Kidney (tissue), 13 donors: ENCODE measurements at regions not wholly inside any gene's neighbourhood (a gene's known extent, or its start where the extent isn't known, plus 50 kb on each side); places are given as distances from the start of the nearest gene placed in this dataset.

Source experiments
- DNase-seq, 5 donors: peaks; one replicate each; pipeline ENCODE4 v3.0.0-alpha.2; 2013 to 2020
- FAIRE-seq: peaks from 2 replicates; lab custom pipeline; 2012; peaks lifted over from hg19 to GRCh38; lab: Jason Lieb, UNC
- H3K27ac ChIP-seq, 2 donors: one replicate each; pipeline ENCODE4 v1.7.0; 2013; ENCODE audit warnings: low read depth in 2 of 2, low read length in 2 of 2, inconsistent platforms in 1 of 2
- H3K27me3 ChIP-seq: one replicate; pipeline ENCODE4 v1.7.1; 2013; ENCODE audit warnings: low read length, inconsistent platforms; ENCODE audit not compliant: control insufficient read depth, insufficient read depth
- H3K36me3 ChIP-seq, 3 donors: one replicate each; pipeline versions ENCODE4 v1.7.0 to v1.7.1; 2013; ENCODE audit warnings: low read length in 3 of 3, control low read depth in 1 of 3, inconsistent platforms in 1 of 3; ENCODE audit not compliant: insufficient read depth in 3 of 3, control insufficient read depth in 2 of 3
- H3K4me1 ChIP-seq, 3 donors: one replicate each; pipeline versions ENCODE4 v1.7.0 to v1.7.1; 2013; ENCODE audit warnings: low read length in 3 of 3, inconsistent platforms in 1 of 3, low read depth in 1 of 3; ENCODE audit not compliant: control insufficient read depth in 2 of 3, insufficient read depth in 2 of 3
- H3K4me3 ChIP-seq, 3 donors: one replicate each; pipeline versions ENCODE4 v1.7.0 to v1.8.1; 2013; ENCODE audit warnings: low read length in 3 of 3, control low read depth in 1 of 3, inconsistent platforms in 1 of 3
- H3K9ac ChIP-seq, 3 donors: one replicate each; pipeline versions ENCODE4 v1.7.0 to v1.7.1; 2013; ENCODE audit warnings: low read length in 3 of 3, control low read depth in 1 of 3, inconsistent platforms in 1 of 3
- H3K9me3 ChIP-seq, 3 donors: one replicate each; pipeline versions ENCODE4 v1.7.0 to v1.7.1; 2013; ENCODE audit warnings: low read length in 3 of 3, control low read depth in 1 of 3, inconsistent platforms in 1 of 3; ENCODE audit not compliant: control insufficient read depth in 2 of 3, insufficient read depth in 1 of 3
- CTCF ChIP-seq: IDR thresholded peaks from 3 replicates; pipeline ENCODE4 v1.5.1; 2012; ENCODE audit warnings: mild to moderate bottlenecking, moderate library complexity, borderline replicate concordance; ENCODE audit not compliant: insufficient read depth; ENCODE audit errors: extremely low read depth
- intact Hi-C: fragments of 100-400 bp; cut with DNase I; formaldehyde crosslinking; loops from one replicate; pipeline ENCODE4 v1.11.1; 2022
- donor health status: control.
- donor health status: control.
- donor health status: control.
- donor health status: control.
- donor health status: control.
- donor health status: DM: yes; HTN: yes; CAD: no.
- donor health status: Normal renal cell carcinoma (clear cell type).

- intact Hi-C loops = no loop called here
- peaks cover 0 to 6% (median 2%) of the 10 kb centered on the region in 3 donors for H3K9me3 ChIP-seq
- H3K9ac ChIP-seq = no peak overlapping the region
- FAIRE-seq (no peak), DNase-seq (peak in 1 of 5 donors; percentile 56)
- no peaks in the 10 kb centered on the region for H3K27me3 ChIP-seq
- no peaks in the 10 kb centered on the region for H3K4me1 ChIP-seq
- H3K4me3 ChIP-seq = no peak overlapping the region
- no peak overlapping the region for H3K27ac ChIP-seq
- no peaks in the 10 kb centered on the region for H3K36me3 ChIP-seq
- TF ChIP-seq CTCF = no peak
These were observed 431.3 kb upstream of the MYT1L start for GRCh38 chr2:2762166-2762908.

- H3K9ac ChIP-seq = no peak overlapping the region
- no peak for DNase-seq
These were observed 427.8 kb upstream of the MYT1L start for GRCh38 chr2:2758793-2759367.

GRCh38 chr2:2757764-2758163 lies 426.7 kb upstream of the MYT1L start:
- H3K4me3 ChIP-seq = no peak overlapping the region
- TF ChIP-seq CTCF = no peak
- FAIRE-seq (no peak), DNase-seq (no peak)
- intact Hi-C loops = no loop called here
- H3K36me3 ChIP-seq = no peaks in the 10 kb centered on the region
- no peak overlapping the region for H3K9ac ChIP-seq
- H3K9me3 ChIP-seq = peaks cover 0 to 14% (median 2%) of the 10 kb centered on the region in 3 donors
- no peaks in the 10 kb centered on the region for H3K27me3 ChIP-seq
- H3K4me1 ChIP-seq = no peaks in the 10 kb centered on the region
- H3K27ac ChIP-seq = no peak overlapping the region

More at GRCh38 chr2:2758793-2759367, 427.8 kb upstream of the MYT1L start:
- no peak overlapping the region for H3K27ac ChIP-seq
- FAIRE-seq = no peak
- H3K4me1 ChIP-seq = no peaks in the 10 kb centered on the region
- H3K27me3 ChIP-seq = no peaks in the 10 kb centered on the region
- no peak overlapping the region for H3K4me3 ChIP-seq
- intact Hi-C loops = no loop called here
- no peaks in the 10 kb centered on the region for H3K36me3 ChIP-seq
- peaks cover 0 to 9% (median 2%) of the 10 kb centered on the region in 3 donors for H3K9me3 ChIP-seq
- TF ChIP-seq CTCF = no peak
